Fibroblast of lung (primary cell): ENCODE measurements at regions not wholly inside any gene's neighbourhood (a gene's known extent, or its start where the extent isn't known, plus 50 kb on each side); places are given as distances from the start of the nearest gene placed in this dataset.

ENCODE experiments used
- DNase-seq, 2 donors: peaks; one replicate each; pipeline versions ENCODE4 v3.0.0 to v3.0.0-alpha.2; 2010; ENCODE audit warnings: low read depth in 2 of 2
- H2AFZ ChIP-seq: 2 replicates; pipeline ENCODE4 v1.5.1; 2012; ENCODE audit warnings: low read length, control low read depth, inconsistent platforms
- H3K27ac ChIP-seq: 2 replicates; pipeline ENCODE4 v1.5.1; 2011; ENCODE audit warnings: low read length, control low read depth; ENCODE audit not compliant: insufficient read depth
- H3K27me3 ChIP-seq: 2 replicates; pipeline ENCODE4 v1.5.1; 2011; ENCODE audit warnings: mild to moderate bottlenecking, low read length; ENCODE audit not compliant: control insufficient read depth, insufficient read depth
- H3K36me3 ChIP-seq: 2 replicates; pipeline ENCODE4 v1.5.1; 2011; ENCODE audit warnings: low read length; ENCODE audit not compliant: control insufficient read depth, insufficient read depth
- H3K4me1 ChIP-seq: 2 replicates; pipeline ENCODE4 v1.5.1; 2011; ENCODE audit warnings: low read length; ENCODE audit not compliant: control insufficient read depth, insufficient read depth; ENCODE audit errors: extremely low read depth
- H3K4me2 ChIP-seq: 2 replicates; pipeline ENCODE4 v1.5.1; 2011; ENCODE audit warnings: low read length, control low read depth; ENCODE audit not compliant: insufficient read depth; ENCODE audit errors: extremely low read depth
- H3K4me3 ChIP-seq, 4 experiments: fragments of 200-600 bp in 1 of 4; sonication (generic) in 1 of 4; replicated peaks in 1 of 4; 2 replicates each; pipeline ENCODE4 v1.5.1; 2011 to 2016; ENCODE audit warnings: low read length in 4 of 4, low read depth in 3 of 4, mild to moderate bottlenecking in 3 of 4, control low read depth in 2 of 4, inconsistent platforms in 1 of 4, mixed read lengths in 1 of 4; ENCODE audit not compliant: insufficient read depth in 1 of 4; ENCODE audit errors: control extremely low read depth in 1 of 4
- H3K79me2 ChIP-seq: 2 replicates; pipeline ENCODE4 v1.5.1; 2012; ENCODE audit warnings: mild to moderate bottlenecking, low read length, inconsistent platforms; ENCODE audit not compliant: control insufficient read depth, insufficient read depth
- H3K9ac ChIP-seq: 2 replicates; pipeline ENCODE4 v1.5.1; 2011; ENCODE audit warnings: mild to moderate bottlenecking, low read length, control low read depth; ENCODE audit not compliant: insufficient read depth
- H3K9me3 ChIP-seq: 2 replicates; pipeline ENCODE4 v1.5.1; 2012; ENCODE audit warnings: low read depth, low read length; ENCODE audit not compliant: control insufficient read depth, insufficient read depth
- H4K20me1 ChIP-seq: 2 replicates; pipeline ENCODE4 v1.5.1; 2011; ENCODE audit warnings: low read length; ENCODE audit not compliant: control insufficient read depth, insufficient read depth; ENCODE audit errors: extremely low read depth
- EZH2 ChIP-seq: IDR thresholded peaks from 2 replicates; pipeline ENCODE4 v1.5.1; 2012; ENCODE audit warnings: low read length, control low read depth, mild to moderate bottlenecking; ENCODE audit errors: missing control alignments
- TF ChIP-seq, protein P1 (sequence below), 2 donors: IDR thresholded peaks in 1 of 2; conservative IDR thresholded peaks in 1 of 2; 1 replicate in 1 of 2; 2 replicates in 1 of 2; pipeline ENCODE4 v1.5.1; 2011 to 2012; ENCODE audit warnings: low read length in 2 of 2, control low read depth in 1 of 2, inconsistent platforms in 1 of 2, low read depth in 1 of 2, mild to moderate bottlenecking in 1 of 2

- H3K4me1 ChIP-seq, result no peaks in the 10 kb centered on the region
- H3K27me3 ChIP-seq, result no peaks in the 10 kb centered on the region
- no peaks in the 10 kb centered on the region for H3K79me2 ChIP-seq
- no peak overlapping the region for H2AFZ ChIP-seq
- H3K9me3 ChIP-seq, result no peaks in the 10 kb centered on the region
- H3K27ac ChIP-seq, result no peak overlapping the region
- H4K20me1 ChIP-seq, result no peaks in the 10 kb centered on the region
- no peak for TF ChIP-seq EZH2
- TF ChIP-seq, protein P1, sequence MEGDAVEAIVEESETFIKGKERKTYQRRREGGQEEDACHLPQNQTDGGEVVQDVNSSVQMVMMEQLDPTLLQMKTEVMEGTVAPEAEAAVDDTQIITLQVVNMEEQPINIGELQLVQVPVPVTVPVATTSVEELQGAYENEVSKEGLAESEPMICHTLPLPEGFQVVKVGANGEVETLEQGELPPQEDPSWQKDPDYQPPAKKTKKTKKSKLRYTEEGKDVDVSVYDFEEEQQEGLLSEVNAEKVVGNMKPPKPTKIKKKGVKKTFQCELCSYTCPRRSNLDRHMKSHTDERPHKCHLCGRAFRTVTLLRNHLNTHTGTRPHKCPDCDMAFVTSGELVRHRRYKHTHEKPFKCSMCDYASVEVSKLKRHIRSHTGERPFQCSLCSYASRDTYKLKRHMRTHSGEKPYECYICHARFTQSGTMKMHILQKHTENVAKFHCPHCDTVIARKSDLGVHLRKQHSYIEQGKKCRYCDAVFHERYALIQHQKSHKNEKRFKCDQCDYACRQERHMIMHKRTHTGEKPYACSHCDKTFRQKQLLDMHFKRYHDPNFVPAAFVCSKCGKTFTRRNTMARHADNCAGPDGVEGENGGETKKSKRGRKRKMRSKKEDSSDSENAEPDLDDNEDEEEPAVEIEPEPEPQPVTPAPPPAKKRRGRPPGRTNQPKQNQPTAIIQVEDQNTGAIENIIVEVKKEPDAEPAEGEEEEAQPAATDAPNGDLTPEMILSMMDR (conservative IDR thresholded peaks at IDR 0.05 in 1 of 2, IDR thresholded peaks at IDR 0.05 in 1 of 2; ENCODE audit: low read depth in 1 of 2, low read length in 2 of 2), result no peak
- no peak overlapping the region for H3K4me2 ChIP-seq
- no peak overlapping the region for H3K4me3 ChIP-seq
- H3K9ac ChIP-seq, result no peak overlapping the region
- no peak for DNase-seq
- no peaks in the 10 kb centered on the region for H3K36me3 ChIP-seq
Observed at GRCh38 chr4:20625426-20625825, 74.8 kb upstream of the PACRGL start.

DNA sequence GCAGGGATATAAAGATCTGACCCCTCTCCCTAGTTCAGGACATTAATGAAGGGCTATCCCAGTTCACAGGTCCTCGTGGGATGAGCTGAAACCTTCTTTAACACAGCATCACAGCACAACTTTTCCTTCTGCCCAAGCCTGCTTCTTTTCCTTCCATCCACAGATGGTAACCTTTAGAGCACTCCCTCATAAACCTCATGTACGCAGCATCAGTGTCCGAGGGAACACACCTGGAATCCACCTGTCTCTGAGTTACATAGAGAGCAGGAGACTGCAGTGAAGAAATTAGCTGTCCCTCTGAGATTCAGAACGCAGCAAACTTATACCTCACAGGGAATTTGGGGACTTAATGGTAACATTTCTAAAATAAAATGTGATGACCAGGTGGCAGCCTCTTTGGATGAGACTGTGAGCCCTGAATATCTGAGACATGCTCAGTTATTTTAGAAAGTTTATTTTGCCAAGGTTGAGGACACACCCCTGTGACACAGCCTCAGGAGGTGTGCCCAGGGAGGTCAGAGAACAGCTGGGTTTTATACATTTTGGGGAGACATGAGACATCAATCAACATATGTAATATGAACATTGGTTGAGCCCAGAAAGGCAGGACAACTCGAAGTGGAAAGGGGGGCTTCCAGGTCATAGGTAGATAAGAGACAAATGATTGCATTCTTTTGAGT, 73.8 kb upstream of the PACRGL start:
- Histone ChIP-seq H2AFZ (no peak overlapping the region), H3K9me3 (no peaks in the 10 kb centered on the region), H3K4me3 (no peak overlapping the region), H3K4me1 (no peaks in the 10 kb centered on the region), H3K27ac (no peak overlapping the region), H3K79me2 (no peaks in the 10 kb centered on the region), H3K36me3 (no peaks in the 10 kb centered on the region), H3K9ac (no peak overlapping the region), H4K20me1 (no peaks in the 10 kb centered on the region), H3K27me3 (no peaks in the 10 kb centered on the region), H3K4me2 (no peak overlapping the region)
- TF ChIP-seq, protein P1 (conservative IDR thresholded peaks at IDR 0.05 in 1 of 2, IDR thresholded peaks at IDR 0.05 in 1 of 2; ENCODE audit: low read depth in 1 of 2, low read length in 2 of 2), result no peak
- no peak for TF ChIP-seq EZH2
- no peak for DNase-seq

- Histone ChIP-seq H3K27ac (no peak overlapping the region), H3K27me3 (no peaks in the 10 kb centered on the region), H3K79me2 (no peaks in the 10 kb centered on the region), H3K4me3 (no peak overlapping the region), H3K4me2 (no peak overlapping the region), H3K36me3 (no peaks in the 10 kb centered on the region), H4K20me1 (no peaks in the 10 kb centered on the region), H3K9me3 (no peaks in the 10 kb centered on the region), H3K9ac (no peak overlapping the region), H2AFZ (no peak overlapping the region), H3K4me1 (no peaks in the 10 kb centered on the region)
- no peak for DNase-seq
- TF ChIP-seq, protein P1 (conservative IDR thresholded peaks at IDR 0.05 in 1 of 2, IDR thresholded peaks at IDR 0.05 in 1 of 2; ENCODE audit: low read depth in 1 of 2, low read length in 2 of 2), result no peak
- no peak for TF ChIP-seq EZH2
Observed at GRCh38 chr4:20627866-20628265, 72.4 kb upstream of the PACRGL start.
